B cell (primary cell): ENCODE measurements at regions not wholly inside any gene's neighbourhood (a gene's known extent, or its start where the extent isn't known, plus 50 kb on each side); places are given as distances from the start of the nearest gene placed in this dataset.

Experiments
- ATAC-seq: fragments of 200-7000 bp; cut with Tn5 transposase; one replicate; pipeline ENCODE4 v1.10.0; 2021; ENCODE audit warnings: low read depth, mild to moderate bottlenecking, moderate number of reproducible peaks, moderate library complexity
- CTCF ChIA-PET: fragments of 350-600 bp; sonication (Branson Sonifier 250); formaldehyde crosslinking; loops from one replicate; lab custom pipeline; 2021; ENCODE audit warnings: antibody characterized with exemption, inconsistent platforms; lab: Charles Lee
- POLR2A ChIA-PET: fragments of 350-600 bp; sonication (Branson Sonifier 250); formaldehyde crosslinking; loops from one replicate; lab custom pipeline; 2021; ENCODE audit warnings: antibody characterized with exemption; lab: Charles Lee
- DNase-seq: peaks from one replicate; pipeline ENCODE4 v3.0.0; 2013
- H2AFZ ChIP-seq: 2 replicates; pipeline ENCODE4 v1.6.1; 2012; ENCODE audit warnings: mild to moderate bottlenecking, low read depth, low read length; ENCODE audit not compliant: insufficient read depth, poor library complexity, severe bottlenecking
- H3K27ac ChIP-seq, 2 donors: 1 replicate in 1 of 2; 2 replicates in 1 of 2; pipeline ENCODE4 v1.5.1; 2012 to 2013; ENCODE audit warnings: low read length in 2 of 2, mild to moderate bottlenecking in 2 of 2, moderate library complexity in 1 of 2
- H3K27me3 ChIP-seq, 4 experiments: fragments of 200-600 bp in 1 of 4; sonication (generic) in 1 of 4; replicated peaks in 1 of 4; 1 replicate in 2 of 4; 2 replicates in 2 of 4; pipeline versions ENCODE4 v1.6.1 to v1.7.0; 2013 to 2016; ENCODE audit warnings: low read length in 3 of 4, mild to moderate bottlenecking in 2 of 4, mixed read lengths in 1 of 4, moderate library complexity in 1 of 4; ENCODE audit not compliant: insufficient read depth in 4 of 4, control insufficient read depth in 3 of 4; ENCODE audit errors: control extremely low read depth in 1 of 4
- H3K36me3 ChIP-seq, 2 experiments: replicated peaks in 1 of 2; 1 replicate in 1 of 2; 2 replicates in 1 of 2; pipeline versions ENCODE4 v1.6.1 to v1.7.1; 2013; ENCODE audit warnings: low read length in 1 of 2; ENCODE audit not compliant: insufficient read depth in 2 of 2, control insufficient read depth in 1 of 2; ENCODE audit errors: control extremely low read depth in 1 of 2, extremely low read depth in 1 of 2
- H3K4me1 ChIP-seq, 2 donors: fragments of 200-600 bp in 1 of 2; sonication (generic) in 1 of 2; 1 replicate in 1 of 2; 2 replicates in 1 of 2; pipeline versions ENCODE4 v1.5.1 to v1.6.1; 2013 to 2017; ENCODE audit warnings: low read length in 2 of 2; ENCODE audit not compliant: control insufficient read depth in 2 of 2, insufficient read depth in 2 of 2
- H3K4me2 ChIP-seq: replicated peaks from 2 replicates; pipeline ENCODE3; 2012; ENCODE audit warnings: mild to moderate bottlenecking, low read depth, low read length; ENCODE audit not compliant: poor library complexity, severe bottlenecking
- H3K4me3 ChIP-seq, 5 experiments: fragments of 200-600 bp in 1 of 5; sonication (generic) in 1 of 5; 1 replicate in 3 of 5; 2 replicates in 2 of 5; pipeline versions ENCODE4 v1.5.1 to v1.7.0; 2011 to 2016; ENCODE audit warnings: low read length in 4 of 5, mild to moderate bottlenecking in 4 of 5, low read depth in 2 of 5, control low read depth in 1 of 5, moderate library complexity in 1 of 5; ENCODE audit not compliant: insufficient read depth in 1 of 5; ENCODE audit errors: control extremely low read depth in 1 of 5, extremely low read depth in 1 of 5
- H3K79me2 ChIP-seq: fragments of 200-600 bp; sonication (generic); one replicate; pipeline ENCODE4 v1.6.0; 2016; ENCODE audit warnings: low read length; ENCODE audit not compliant: control insufficient read depth, insufficient read depth
- H3K9ac ChIP-seq: fragments of 200-600 bp; sonication (generic); 2 replicates; pipeline ENCODE4 v1.6.1; 2017; ENCODE audit warnings: mild to moderate bottlenecking, low read length, moderate library complexity
- H3K9me3 ChIP-seq, 3 donors: one replicate each; pipeline versions ENCODE4 v1.6.1 to v1.7.1; 2013; ENCODE audit warnings: low read length in 2 of 3; ENCODE audit not compliant: control insufficient read depth in 2 of 3, insufficient read depth in 1 of 3; ENCODE audit errors: control extremely low read depth in 1 of 3
- H4K20me1 ChIP-seq: 2 replicates; pipeline ENCODE4 v1.6.0; 2012; ENCODE audit warnings: mild to moderate bottlenecking, low read length; ENCODE audit not compliant: insufficient read depth, control insufficient read depth, poor library complexity, severe bottlenecking
- H3K27ac Mint-ChIP-seq: one replicate; pipeline ENCODE4 v1.8.0; 2021; ENCODE audit warnings: mixed read lengths
- H3K27me3 Mint-ChIP-seq: one replicate; pipeline ENCODE4 v1.8.0; 2021; ENCODE audit warnings: mixed read lengths
- H3K4me1 Mint-ChIP-seq: one replicate; pipeline ENCODE4 v1.8.0; 2021; ENCODE audit warnings: mixed read lengths
- H3K4me3 Mint-ChIP-seq: one replicate; pipeline ENCODE4 v1.8.0; 2021; ENCODE audit warnings: mixed read lengths
- H3K9me3 Mint-ChIP-seq: one replicate; pipeline ENCODE4 v1.8.0; 2022; ENCODE audit warnings: mixed read lengths; ENCODE audit not compliant: insufficient read depth
- EZH2 ChIP-seq: IDR thresholded peaks from 2 replicates; pipeline ENCODE4 v1.6.1; 2012; ENCODE audit warnings: borderline replicate concordance, low read depth, mild to moderate bottlenecking, moderate library complexity, low read length; ENCODE audit not compliant: insufficient read depth, poor library complexity, severe bottlenecking
- WGBS: methylation state at CpG from one replicate; pipeline ENCODE4 v1.1.5; 2013; ENCODE audit warnings: missing lambda C conversion rate; ENCODE audit not compliant: insufficient coverage; 5-methylcytosine and 5-hydroxymethylcytosine counted together
- intact Hi-C: fragments of 100-400 bp; cut with micrococcal nuclease; formaldehyde crosslinking; loops from one replicate; pipeline ENCODE4 v1.10.0; 2022
- TF ChIP-seq, protein P1 (sequence below): fragments of 200-600 bp; IDR thresholded peaks from one replicate; pipeline ENCODE4 v1.8.0; 2022; ENCODE audit warnings: antibody characterized with exemption, mild to moderate bottlenecking

DNA sequence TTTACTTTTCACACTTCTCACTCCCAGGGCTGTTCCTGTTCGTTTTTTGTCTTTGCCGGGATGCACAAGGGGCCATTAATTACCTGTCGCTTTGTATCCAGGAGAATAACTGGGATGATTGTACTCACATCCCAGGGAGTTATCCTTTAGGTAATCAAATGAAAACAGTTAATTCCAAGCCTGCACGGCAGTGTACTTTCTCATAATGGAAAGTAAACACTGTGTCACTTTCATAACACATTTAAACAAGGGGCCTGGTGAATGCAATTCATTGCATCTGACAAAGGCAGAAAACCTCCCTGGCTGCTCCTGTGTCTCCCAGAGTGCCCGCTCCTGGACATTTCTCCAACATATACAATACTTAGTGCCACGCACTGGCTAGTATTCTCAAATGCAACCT is 138.7 kb upstream of the CELF2 start:
- 83% methylated on average over 4 of the region's 6 CpGs for WGBS
- H3K4me2 ChIP-seq = no peak overlapping the region
- no peak overlapping the region for H3K27ac ChIP-seq
- no peak overlapping the region for H2AFZ ChIP-seq
- no peak overlapping the region for H3K27ac Mint-ChIP-seq
- ChIA-PET POLR2A (no interaction called here), CTCF (no interaction called here)
- peaks cover 0 to 3% (median 0%) of the 10 kb centered on the region in 4 experiments for H3K27me3 ChIP-seq
- no peak for TF ChIP-seq EZH2
- TF ChIP-seq, protein P1, sequence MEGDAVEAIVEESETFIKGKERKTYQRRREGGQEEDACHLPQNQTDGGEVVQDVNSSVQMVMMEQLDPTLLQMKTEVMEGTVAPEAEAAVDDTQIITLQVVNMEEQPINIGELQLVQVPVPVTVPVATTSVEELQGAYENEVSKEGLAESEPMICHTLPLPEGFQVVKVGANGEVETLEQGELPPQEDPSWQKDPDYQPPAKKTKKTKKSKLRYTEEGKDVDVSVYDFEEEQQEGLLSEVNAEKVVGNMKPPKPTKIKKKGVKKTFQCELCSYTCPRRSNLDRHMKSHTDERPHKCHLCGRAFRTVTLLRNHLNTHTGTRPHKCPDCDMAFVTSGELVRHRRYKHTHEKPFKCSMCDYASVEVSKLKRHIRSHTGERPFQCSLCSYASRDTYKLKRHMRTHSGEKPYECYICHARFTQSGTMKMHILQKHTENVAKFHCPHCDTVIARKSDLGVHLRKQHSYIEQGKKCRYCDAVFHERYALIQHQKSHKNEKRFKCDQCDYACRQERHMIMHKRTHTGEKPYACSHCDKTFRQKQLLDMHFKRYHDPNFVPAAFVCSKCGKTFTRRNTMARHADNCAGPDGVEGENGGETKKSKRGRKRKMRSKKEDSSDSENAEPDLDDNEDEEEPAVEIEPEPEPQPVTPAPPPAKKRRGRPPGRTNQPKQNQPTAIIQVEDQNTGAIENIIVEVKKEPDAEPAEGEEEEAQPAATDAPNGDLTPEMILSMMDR = no peak
- ATAC-seq (no peak), DNase-seq (no peak)
- no peaks in the 10 kb centered on the region for H3K79me2 ChIP-seq
- no peaks in the 10 kb centered on the region for H3K9me3 Mint-ChIP-seq
- H3K36me3 ChIP-seq = no peaks in the 10 kb centered on the region
- H3K4me3 ChIP-seq = no peak overlapping the region
- peaks cover 9% of the 10 kb centered on the region for H3K27me3 Mint-ChIP-seq
- no peak overlapping the region for H3K4me3 Mint-ChIP-seq
- no peak overlapping the region for H3K9ac ChIP-seq
- H4K20me1 ChIP-seq = no peaks in the 10 kb centered on the region
- no peaks in the 10 kb centered on the region for H3K4me1 ChIP-seq
- peaks cover 0 to 3% (median 0%) of the 10 kb centered on the region in 3 donors for H3K9me3 ChIP-seq
- intact Hi-C loops = no loop called here
- H3K4me1 Mint-ChIP-seq = no peaks in the 10 kb centered on the region

DNA sequence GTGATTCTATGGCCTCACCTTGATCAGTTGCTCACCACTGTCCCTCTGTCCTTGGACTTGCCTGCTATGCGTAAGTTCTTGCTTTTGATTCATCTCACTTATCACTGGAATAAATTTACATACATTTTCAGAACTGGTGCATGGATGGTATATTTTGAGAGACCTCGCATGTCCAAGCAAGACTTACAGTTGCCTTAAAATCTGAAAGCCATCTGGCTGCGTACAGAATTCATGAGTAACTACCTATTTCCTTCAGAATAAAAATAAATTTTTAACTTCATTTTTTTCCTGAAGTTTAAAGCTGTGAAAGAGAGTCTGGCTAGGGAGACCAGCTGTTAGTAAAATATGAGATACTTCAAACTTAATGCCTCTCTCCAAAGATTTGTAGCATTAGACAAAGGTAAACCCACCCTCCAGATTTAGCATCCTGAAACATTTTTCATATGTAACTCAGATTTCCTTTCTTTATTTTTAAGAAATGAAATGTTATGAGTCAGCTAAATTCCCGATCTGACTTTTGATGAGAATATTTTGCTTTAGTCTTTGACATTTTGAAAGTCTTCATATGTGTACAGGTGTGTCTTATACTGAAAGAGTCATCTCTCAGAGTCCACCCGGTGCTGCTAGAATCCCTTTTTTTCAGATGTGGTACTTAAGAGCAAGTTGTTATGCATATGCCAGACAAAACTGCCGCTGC is 136.4 kb upstream of the CELF2 start:
- H3K27me3 Mint-ChIP-seq = peaks cover 15% of the 10 kb centered on the region
- Histone ChIP-seq H2AFZ (no peak overlapping the region), H3K27ac (no peak overlapping the region), H3K9me3 (peaks cover 2 to 7% (median 7%) of the 10 kb centered on the region in 3 donors), H3K4me1 (no peaks in the 10 kb centered on the region), H4K20me1 (no peaks in the 10 kb centered on the region), H3K79me2 (no peaks in the 10 kb centered on the region), H3K4me2 (no peak overlapping the region), H3K36me3 (no peaks in the 10 kb centered on the region), H3K27me3 (peaks cover 0 to 3% (median 0%) of the 10 kb centered on the region in 4 experiments), H3K4me3 (no peak overlapping the region), H3K9ac (no peak overlapping the region)
- H3K4me1 Mint-ChIP-seq = no peaks in the 10 kb centered on the region
- WGBS = no CpG with 5 or more reads among the region's 6 CpGs
- TF ChIP-seq EZH2 = no peak
- TF ChIP-seq, protein P1 = no peak
- DNase-seq = no peak
- H3K9me3 Mint-ChIP-seq = peaks cover 5% of the 10 kb centered on the region
- CTCF ChIA-PET = no interaction called here
- ATAC-seq = no peak
- POLR2A ChIA-PET = no interaction called here
- H3K4me3 Mint-ChIP-seq = no peak overlapping the region
- intact Hi-C loops = no loop called here
- no peak overlapping the region for H3K27ac Mint-ChIP-seq
